Natural killer cell (primary cell): ENCODE measurements at regions not wholly inside any gene's neighbourhood (a gene's known extent, or its start where the extent isn't known, plus 50 kb on each side); places are given as distances from the start of the nearest gene placed in this dataset.

Experiments used
- ATAC-seq, 3 donors: fragments of 150-1000 bp in 2 of 3; fragments of 200-7000 bp in 1 of 3; cut with Tn5 transposase; 1 replicate in 1 of 3; 2 replicates in 2 of 3; pipeline ENCODE4 v1.10.0; 2021; ENCODE audit warnings: mild to moderate bottlenecking in 2 of 3, moderate library complexity in 2 of 3
- DNase-seq, 2 donors: peaks; one replicate each; pipeline versions ENCODE4 v3.0.0 to v3.0.0-alpha.2; 2013 to 2021; ENCODE audit warnings: mixed read lengths in 1 of 2
- H3K27ac ChIP-seq: one replicate; pipeline ENCODE4 v1.5.1; 2013; ENCODE audit warnings: mild to moderate bottlenecking, low read length
- H3K27me3 ChIP-seq: one replicate; pipeline ENCODE4 v1.6.1; 2013; ENCODE audit warnings: low read length; ENCODE audit not compliant: control insufficient read depth, insufficient read depth
- H3K36me3 ChIP-seq: one replicate; pipeline ENCODE4 v1.6.1; 2013; ENCODE audit warnings: low read length; ENCODE audit not compliant: control insufficient read depth, insufficient read depth
- H3K4me1 ChIP-seq: one replicate; pipeline ENCODE4 v1.6.1; 2013; ENCODE audit warnings: low read length; ENCODE audit not compliant: control insufficient read depth, insufficient read depth
- H3K4me3 ChIP-seq: one replicate; pipeline ENCODE4 v1.5.1; 2013; ENCODE audit warnings: low read length
- H3K9me3 ChIP-seq: one replicate; pipeline ENCODE4 v1.6.1; 2013; ENCODE audit warnings: low read length; ENCODE audit not compliant: control insufficient read depth, insufficient read depth
- H3K27ac Mint-ChIP-seq, 2 donors: one replicate each; pipeline ENCODE4 v1.8.0; 2022; ENCODE audit warnings: mild to moderate bottlenecking in 2 of 2, mixed read lengths in 2 of 2, moderate library complexity in 1 of 2
- H3K27me3 Mint-ChIP-seq, 2 donors: one replicate each; pipeline ENCODE4 v1.8.0; 2022; ENCODE audit warnings: low read depth in 2 of 2, mixed read lengths in 2 of 2
- H3K36me3 Mint-ChIP-seq: one replicate; pipeline ENCODE4 v1.8.0; 2022; ENCODE audit warnings: mixed read lengths
- H3K4me1 Mint-ChIP-seq, 2 donors: one replicate each; pipeline ENCODE4 v1.8.0; 2022; ENCODE audit warnings: mixed read lengths in 2 of 2
- H3K4me3 Mint-ChIP-seq: one replicate; pipeline ENCODE4 v1.8.0; 2022; ENCODE audit warnings: mild to moderate bottlenecking, moderate library complexity, mixed read lengths
- H3K9me3 Mint-ChIP-seq, 2 donors: one replicate each; pipeline ENCODE4 v1.8.0; 2022; ENCODE audit warnings: mixed read lengths in 2 of 2
- WGBS: methylation state at CpG from one replicate; pipeline ENCODE4 v1.1.7; 2013; ENCODE audit warnings: missing lambda C conversion rate; ENCODE audit not compliant: insufficient coverage; 5-methylcytosine and 5-hydroxymethylcytosine counted together
- intact Hi-C: fragments of 100-400 bp; cut with micrococcal nuclease; formaldehyde crosslinking; loops from one replicate; pipeline ENCODE4 v1.14.2; 2022
- TF ChIP-seq, protein P1 (sequence below): fragments of 200-600 bp; IDR thresholded peaks from one replicate; pipeline ENCODE4 v1.8.0; 2022; ENCODE audit warnings: antibody characterized with exemption

- Histone ChIP-seq H3K27me3 (no peaks in the 10 kb centered on the region), H3K4me1 (no peaks in the 10 kb centered on the region), H3K4me3 (no peak overlapping the region), H3K36me3 (no peaks in the 10 kb centered on the region), H3K9me3 (no peaks in the 10 kb centered on the region), H3K27ac (no peak overlapping the region)
- Mint-ChIP-seq H3K4me1 (no peaks in the 10 kb centered on the region), H3K27ac (no peak overlapping the region), H3K36me3 (no peaks in the 10 kb centered on the region), H3K4me3 (no peak overlapping the region), H3K27me3 (no peaks in the 10 kb centered on the region), H3K9me3 (no peaks in the 10 kb centered on the region)
- ATAC-seq (no peak), DNase-seq (no peak)
- WGBS = 69% methylated on average over 4 of the region's 4 CpGs
- TF ChIP-seq, protein P1, sequence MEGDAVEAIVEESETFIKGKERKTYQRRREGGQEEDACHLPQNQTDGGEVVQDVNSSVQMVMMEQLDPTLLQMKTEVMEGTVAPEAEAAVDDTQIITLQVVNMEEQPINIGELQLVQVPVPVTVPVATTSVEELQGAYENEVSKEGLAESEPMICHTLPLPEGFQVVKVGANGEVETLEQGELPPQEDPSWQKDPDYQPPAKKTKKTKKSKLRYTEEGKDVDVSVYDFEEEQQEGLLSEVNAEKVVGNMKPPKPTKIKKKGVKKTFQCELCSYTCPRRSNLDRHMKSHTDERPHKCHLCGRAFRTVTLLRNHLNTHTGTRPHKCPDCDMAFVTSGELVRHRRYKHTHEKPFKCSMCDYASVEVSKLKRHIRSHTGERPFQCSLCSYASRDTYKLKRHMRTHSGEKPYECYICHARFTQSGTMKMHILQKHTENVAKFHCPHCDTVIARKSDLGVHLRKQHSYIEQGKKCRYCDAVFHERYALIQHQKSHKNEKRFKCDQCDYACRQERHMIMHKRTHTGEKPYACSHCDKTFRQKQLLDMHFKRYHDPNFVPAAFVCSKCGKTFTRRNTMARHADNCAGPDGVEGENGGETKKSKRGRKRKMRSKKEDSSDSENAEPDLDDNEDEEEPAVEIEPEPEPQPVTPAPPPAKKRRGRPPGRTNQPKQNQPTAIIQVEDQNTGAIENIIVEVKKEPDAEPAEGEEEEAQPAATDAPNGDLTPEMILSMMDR = no peak
- intact Hi-C loops = no loop called here
Observed at GRCh38 chr15:96625256-96625655, 294.8 kb downstream of the NR2F2 start.

DNA sequence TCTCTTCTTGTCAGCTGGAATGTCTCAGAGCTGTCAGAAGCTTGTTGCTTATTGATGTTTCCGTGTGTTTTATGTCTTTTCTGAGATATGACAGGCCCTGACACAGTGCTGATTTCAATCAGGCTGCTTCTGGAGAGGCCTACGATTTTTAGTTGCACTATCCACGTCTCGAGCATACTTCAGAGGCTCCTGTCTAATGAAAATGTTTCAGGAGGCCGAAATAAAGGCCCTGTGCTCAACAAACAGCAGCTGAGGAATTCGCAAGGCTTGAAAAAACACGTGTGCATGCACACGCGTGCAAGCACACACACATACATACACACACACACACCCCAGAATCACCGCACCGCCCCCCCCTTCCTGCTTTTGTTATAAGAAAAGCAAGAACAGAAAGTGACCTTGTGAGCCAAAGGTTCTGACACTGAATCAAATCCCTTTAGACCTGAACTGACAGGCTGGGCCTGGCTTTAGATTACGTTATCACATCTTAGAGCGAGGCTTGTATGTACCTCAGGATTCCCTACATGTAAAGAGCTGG, 296.6 kb downstream of the NR2F2 start:
- Histone ChIP-seq H3K36me3 (no peaks in the 10 kb centered on the region), H3K27me3 (no peaks in the 10 kb centered on the region), H3K4me1 (no peaks in the 10 kb centered on the region), H3K4me3 (no peak overlapping the region), H3K27ac (no peak overlapping the region), H3K9me3 (no peaks in the 10 kb centered on the region)
- ATAC-seq (no peak), DNase-seq (no peak)
- no peaks in the 10 kb centered on the region for H3K4me1 Mint-ChIP-seq
- intact Hi-C loops = no loop called here
- H3K27ac Mint-ChIP-seq = no peak overlapping the region
- TF ChIP-seq, protein P1 = no peak
- no peaks in the 10 kb centered on the region for H3K36me3 Mint-ChIP-seq
- 87% methylated on average over 13 of the region's 13 CpGs for WGBS
- no peaks in the 10 kb centered on the region for H3K9me3 Mint-ChIP-seq
- H3K4me3 Mint-ChIP-seq = no peak overlapping the region
- no peaks in the 10 kb centered on the region for H3K27me3 Mint-ChIP-seq

DNA sequence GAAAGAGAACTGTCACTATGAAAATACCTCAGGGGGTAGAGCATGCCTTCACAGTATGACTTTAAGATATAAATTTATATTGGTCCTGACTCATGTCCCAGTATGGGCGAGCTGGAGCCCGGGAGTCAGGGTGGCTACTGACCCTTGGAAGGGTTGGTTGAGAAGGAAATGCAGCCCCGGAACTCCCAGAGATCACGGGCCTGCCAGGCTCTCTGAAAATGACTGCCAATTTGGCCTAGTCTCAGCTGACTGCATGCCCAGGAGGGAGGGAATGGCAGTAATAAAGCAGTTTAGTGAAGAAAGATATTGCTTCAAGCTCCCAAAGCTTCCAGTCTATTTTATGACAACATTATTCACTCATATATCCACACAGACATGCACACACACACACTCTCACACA, 299.0 kb downstream of the NR2F2 start:
- no peak overlapping the region for H3K27ac Mint-ChIP-seq
- Histone ChIP-seq H3K9me3 (no peaks in the 10 kb centered on the region), H3K4me1 (no peaks in the 10 kb centered on the region), H3K27ac (no peak overlapping the region), H3K36me3 (no peaks in the 10 kb centered on the region), H3K4me3 (no peak overlapping the region), H3K27me3 (no peaks in the 10 kb centered on the region)
- no peaks in the 10 kb centered on the region for H3K9me3 Mint-ChIP-seq
- DNase-seq = no peak
- TF ChIP-seq, protein P1 = no peak
- WGBS = 86% methylated on average over 4 of the region's 4 CpGs
- no peaks in the 10 kb centered on the region for H3K27me3 Mint-ChIP-seq
- no peak overlapping the region for H3K4me3 Mint-ChIP-seq
- no peaks in the 10 kb centered on the region for H3K36me3 Mint-ChIP-seq
- no peak for ATAC-seq
- no peaks in the 10 kb centered on the region for H3K4me1 Mint-ChIP-seq
- intact Hi-C loops = no loop called here

- WGBS = 95% methylated on average over 1 of the region's 1 CpG
- Mint-ChIP-seq H3K27me3 (no peaks in the 10 kb centered on the region), H3K9me3 (peaks cover 3 to 4% of the 10 kb centered on the region in 2 donors), H3K36me3 (no peaks in the 10 kb centered on the region), H3K4me1 (no peaks in the 10 kb centered on the region), H3K4me3 (no peak overlapping the region), H3K27ac (no peak overlapping the region)
- intact Hi-C loops = no loop called here
- Histone ChIP-seq H3K27me3 (no peaks in the 10 kb centered on the region), H3K4me3 (no peak overlapping the region), H3K36me3 (no peaks in the 10 kb centered on the region), H3K9me3 (no peaks in the 10 kb centered on the region), H3K4me1 (no peaks in the 10 kb centered on the region), H3K27ac (no peak overlapping the region)
- TF ChIP-seq, protein P1 = no peak
- ATAC-seq (no peak), DNase-seq (no peak)
Observed at GRCh38 chr15:96638793-96639192, 308.3 kb downstream of the NR2F2 start.
